ENCODE measurements at regions not wholly inside any gene's neighbourhood (a gene's known extent, or its start where the extent isn't known, plus 50 kb on each side); places are given as distances from the start of the nearest gene placed in this dataset.
"Not testable (repeated sequence)": the region's sequence is repeated elsewhere in the genome, so short reads cannot be mapped to it uniquely, and the experiment has no call there.

GRCh38 chr15:95635666-95636065 lies 694.8 kb upstream of the NR2F2 start:
- DNase-seq: no peak

- DNase-seq: no peak
Observed at GRCh38 chr15:95636107-95636506, 694.4 kb upstream of the NR2F2 start.

GRCh38 chr15:95637234-95637633 lies 693.3 kb upstream of the NR2F2 start:
- DNase-seq: not testable (repeated sequence)

- DNase-seq: no peak
Observed at GRCh38 chr15:95639208-95639607, 691.3 kb upstream of the NR2F2 start.

GRCh38 chr15:95644100-95644875 lies 686.2 kb upstream of the NR2F2 start:
- DNase-seq: no peak

- no peak for DNase-seq
Observed at GRCh38 chr15:95645791-95646338, 684.6 kb upstream of the NR2F2 start.

- DNase-seq: no peak
Observed at GRCh38 chr15:95646484-95647273, 683.8 kb upstream of the NR2F2 start.

GRCh38 chr15:95647531-95648277 lies 682.8 kb upstream of the NR2F2 start:
- no peak for DNase-seq

GRCh38 chr15:95653361-95653805 lies 677.1 kb upstream of the NR2F2 start:
- DNase-seq: no peak

- DNase-seq: no peak
Observed at GRCh38 chr15:95655089-95655607, 675.4 kb upstream of the NR2F2 start.

GRCh38 chr15:95656595-95656994 lies 673.9 kb upstream of the NR2F2 start:
- no peak for DNase-seq

- DNase-seq: no peak
Observed at GRCh38 chr15:95658799-95659198, 671.7 kb upstream of the NR2F2 start.

- no peak for DNase-seq
Observed at GRCh38 chr15:95659656-95660055, 670.8 kb upstream of the NR2F2 start.

- no peak for DNase-seq
Observed at GRCh38 chr15:95662638-95663037, 667.9 kb upstream of the NR2F2 start.

GRCh38 chr15:95663156-95664100 lies 667.1 kb upstream of the NR2F2 start:
- DNase-seq: no peak

GRCh38 chr15:95664450-95664849 lies 666.0 kb upstream of the NR2F2 start:
- DNase-seq: no peak

GRCh38 chr15:95669146-95669922 lies 661.2 kb upstream of the NR2F2 start:
- no peak for DNase-seq

- no peak for DNase-seq
Observed at GRCh38 chr15:95674031-95674430, 656.5 kb upstream of the NR2F2 start.

GRCh38 chr15:95676500-95676899 lies 654.0 kb upstream of the NR2F2 start:
- DNase-seq: no peak

- no peak for DNase-seq
Observed at GRCh38 chr15:95679847-95680582, 650.5 kb upstream of the NR2F2 start.

Measured in suppressor macrophage treated with lipopolysaccharide for 4 hours (primary cell).